H1 (cell line): ENCODE measurements at regions not wholly inside any gene's neighbourhood (a gene's known extent, or its start where the extent isn't known, plus 50 kb on each side); places are given as distances from the start of the nearest gene placed in this dataset.

ENCODE experiments used
- CTCF ChIA-PET: fragments of 300-600 bp; sonication (Branson Sonifier 250); formaldehyde crosslinking; loops from one replicate; lab custom pipeline; 2021; ENCODE audit not compliant: partially characterized antibody; lab: Charles Lee
- POLR2A ChIA-PET: fragments of 300-600 bp; sonication (Branson Sonifier 250); formaldehyde crosslinking; loops from one replicate; lab custom pipeline; 2021; ENCODE audit warnings: inconsistent platforms; ENCODE audit not compliant: partially characterized antibody; lab: Charles Lee
- DNase-seq, 2 experiments: peaks; one replicate each; pipeline versions ENCODE4 v3.0.0 to v3.0.0-alpha.2; 2010 to 2022; ENCODE audit warnings: low spot score in 2 of 2, low read depth in 1 of 2, mixed read lengths in 1 of 2
- FAIRE-seq: peaks from 2 replicates; lab custom pipeline; 2011; peaks lifted over from hg19 to GRCh38; lab: Jason Lieb, UNC
- H2AFZ ChIP-seq: 2 replicates; pipeline ENCODE4 v1.8.1; 2012; ENCODE audit warnings: low read length, inconsistent platforms
- H2AK5ac ChIP-seq: 2 replicates; pipeline ENCODE4 v1.6.1; 2013; ENCODE audit warnings: low read depth, low read length
- H2BK120ac ChIP-seq: replicated peaks from 2 replicates; pipeline ENCODE3; 2013; ENCODE audit warnings: low read depth, low read length, inconsistent platforms
- H2BK12ac ChIP-seq: 2 replicates; pipeline ENCODE4 v1.6.1; 2013; ENCODE audit warnings: low read depth, low read length
- H2BK15ac ChIP-seq: 2 replicates; pipeline ENCODE4 v1.6.1; 2013; ENCODE audit warnings: low read length
- H2BK20ac ChIP-seq: 2 replicates; pipeline ENCODE4 v1.6.1; 2013; ENCODE audit warnings: low read length
- H2BK5ac ChIP-seq: 2 replicates; pipeline ENCODE4 v1.6.1; 2013; ENCODE audit warnings: low read depth, low read length
- H3K14ac ChIP-seq: 2 replicates; pipeline ENCODE4 v1.6.1; 2013; ENCODE audit warnings: inconsistent platforms; ENCODE audit not compliant: insufficient read length
- H3K18ac ChIP-seq: 2 replicates; pipeline ENCODE4 v1.6.1; 2013; ENCODE audit warnings: low read length; ENCODE audit errors: extremely low read depth
- H3K23ac ChIP-seq: 2 replicates; pipeline ENCODE4 v1.6.1; 2013; ENCODE audit warnings: inconsistent platforms; ENCODE audit not compliant: insufficient read length
- H3K23me2 ChIP-seq: 2 replicates; pipeline ENCODE4 v1.6.1; 2013; ENCODE audit warnings: low read depth, low read length
- H3K27ac ChIP-seq: 2 replicates; pipeline ENCODE4 v1.6.1; 2011; ENCODE audit warnings: low read depth, low read length, inconsistent platforms
- H3K27me3 ChIP-seq, 4 experiments: replicated peaks in 1 of 4; 1 replicate in 1 of 4; 2 replicates in 3 of 4; pipeline versions ENCODE4 v1.6.1 to v1.8.1; 2011 to 2013; ENCODE audit warnings: low read length in 3 of 4, mild to moderate bottlenecking in 3 of 4, inconsistent platforms in 2 of 4, mixed read lengths in 2 of 4, moderate library complexity in 1 of 4; ENCODE audit not compliant: control insufficient read depth in 3 of 4, insufficient read depth in 3 of 4; ENCODE audit errors: extremely low read depth in 1 of 4
- H3K36me3 ChIP-seq, 4 experiments: 2 replicates each; pipeline versions ENCODE4 v1.6.1 to v1.8.1; 2011 to 2013; ENCODE audit warnings: mild to moderate bottlenecking in 4 of 4, low read length in 3 of 4, moderate library complexity in 2 of 4, control low read depth in 1 of 4, inconsistent platforms in 1 of 4; ENCODE audit not compliant: insufficient read depth in 4 of 4, control insufficient read depth in 2 of 4
- H3K4ac ChIP-seq: replicated peaks from 2 replicates; pipeline ENCODE3; 2013; ENCODE audit warnings: low read length, low read depth, mixed read lengths, inconsistent platforms; ENCODE audit not compliant: insufficient read length
- H3K4me1 ChIP-seq, 4 experiments: replicated peaks in 1 of 4; 1 replicate in 1 of 4; 2 replicates in 3 of 4; pipeline versions ENCODE4 v1.6.1 to v1.8.1; 2011 to 2013; ENCODE audit warnings: low read length in 3 of 4, inconsistent platforms in 2 of 4, mixed read lengths in 1 of 4; ENCODE audit not compliant: insufficient read depth in 4 of 4, control insufficient read depth in 3 of 4
- H3K4me2 ChIP-seq, 2 experiments: 2 replicates each; pipeline versions ENCODE4 v1.6.1 to v1.8.1; 2011 to 2013; ENCODE audit warnings: low read depth in 2 of 2, low read length in 2 of 2, control low read depth in 1 of 2, inconsistent platforms in 1 of 2, mild to moderate bottlenecking in 1 of 2; ENCODE audit not compliant: insufficient read depth in 1 of 2
- H3K4me3 ChIP-seq, 4 experiments: fragments of 200-600, 300-600 bp in 1 of 4; sonication (generic), shearing (Covaris generic), sonication (Bioruptor Twin) in 1 of 4; 2 replicates each; pipeline versions ENCODE4 v1.5.1 to v1.8.1; 2011 to 2016; ENCODE audit warnings: low read length in 4 of 4, low read depth in 3 of 4, control low read depth in 2 of 4, inconsistent platforms in 2 of 4, mild to moderate bottlenecking in 2 of 4, mixed read lengths in 1 of 4, moderate library complexity in 1 of 4; ENCODE audit not compliant: insufficient read depth in 2 of 4; ENCODE audit errors: extremely low read depth in 1 of 4
- H3K56ac ChIP-seq: replicated peaks from 2 replicates; pipeline ENCODE3; 2013; ENCODE audit warnings: low read depth, mild to moderate bottlenecking, mixed read lengths, low read length, inconsistent platforms; ENCODE audit not compliant: insufficient read length
- H3K79me1 ChIP-seq: 2 replicates; pipeline ENCODE4 v1.6.1; 2013; ENCODE audit warnings: low read depth, low read length, control low read depth
- H3K79me2 ChIP-seq, 2 experiments: 2 replicates each; pipeline versions ENCODE4 v1.6.1 to v1.8.1; 2012 to 2013; ENCODE audit warnings: low read length in 2 of 2, mild to moderate bottlenecking in 2 of 2, inconsistent platforms in 1 of 2; ENCODE audit not compliant: insufficient read depth in 2 of 2, control insufficient read depth in 1 of 2
- H3K9ac ChIP-seq, 4 experiments: replicated peaks in 1 of 4; 1 replicate in 1 of 4; 2 replicates in 3 of 4; pipeline versions ENCODE4 v1.6.1 to v1.8.1; 2011 to 2013; ENCODE audit warnings: low read depth in 3 of 4, low read length in 3 of 4, control low read depth in 2 of 4, mild to moderate bottlenecking in 2 of 4, moderate library complexity in 2 of 4, inconsistent platforms in 1 of 4; ENCODE audit errors: extremely low read depth in 1 of 4
- H3K9me3 ChIP-seq, 2 experiments: 2 replicates each; pipeline versions ENCODE4 v1.6.1 to v1.8.1; 2012 to 2013; ENCODE audit warnings: mild to moderate bottlenecking in 2 of 2, moderate library complexity in 2 of 2, control low read depth in 1 of 2, inconsistent platforms in 1 of 2, low read depth in 1 of 2, low read length in 1 of 2, mixed read lengths in 1 of 2; ENCODE audit not compliant: insufficient read depth in 2 of 2
- H4K20me1 ChIP-seq, 2 experiments: replicated peaks in 1 of 2; 2 replicates each; pipeline versions ENCODE3 to v1.8.1; 2011 to 2013; ENCODE audit warnings: inconsistent platforms in 2 of 2, low read length in 2 of 2, mild to moderate bottlenecking in 1 of 2; ENCODE audit not compliant: insufficient read depth in 2 of 2, control insufficient read depth in 1 of 2
- H4K5ac ChIP-seq: 2 replicates; pipeline ENCODE4 v1.6.1; 2013; ENCODE audit warnings: low read length, low read depth, mixed read lengths, inconsistent platforms; ENCODE audit not compliant: insufficient read length
- H4K8ac ChIP-seq: 2 replicates; pipeline ENCODE4 v1.8.0; 2013; ENCODE audit warnings: mild to moderate bottlenecking, moderate library complexity, low read length, inconsistent platforms; ENCODE audit not compliant: insufficient read depth; ENCODE audit errors: extremely low read depth
- H4K91ac ChIP-seq: replicated peaks from 2 replicates; pipeline ENCODE3; 2013; ENCODE audit warnings: low read length, mixed read lengths, inconsistent platforms; ENCODE audit not compliant: insufficient read length
- ATF2 ChIP-seq: IDR thresholded peaks from 2 replicates; pipeline ENCODE4 v1.6.1; 2012; ENCODE audit warnings: low read length, inconsistent platforms
- CHD2 ChIP-seq: IDR thresholded peaks from 2 replicates; pipeline ENCODE4 v1.6.1; 2012; ENCODE audit warnings: low read length, improper control_type of control experiment
- CREB1 ChIP-seq: IDR thresholded peaks from 2 replicates; pipeline ENCODE4 v1.6.1; 2012; ENCODE audit warnings: inconsistent platforms
- EP300 ChIP-seq, 2 experiments: IDR thresholded peaks; 1 replicate in 1 of 2; 2 replicates in 1 of 2; pipeline ENCODE4 v1.6.1; 2011 to 2012; ENCODE audit warnings: low read depth in 2 of 2, low read length in 2 of 2, mild to moderate bottlenecking in 2 of 2, borderline replicate concordance in 1 of 2, inconsistent platforms in 1 of 2, moderate library complexity in 1 of 2
- EZH2 ChIP-seq: fragments of 200-600 bp; sonication (generic); IDR thresholded peaks from 2 replicates; pipeline ENCODE4 v1.7.1; 2012; ENCODE audit warnings: low read depth, mild to moderate bottlenecking, moderate library complexity, low read length, inconsistent platforms; ENCODE audit not compliant: severe bottlenecking
- JUN ChIP-seq: IDR thresholded peaks from 2 replicates; pipeline ENCODE4 v1.6.1; 2011; ENCODE audit warnings: low read depth, mild to moderate bottlenecking, improper control_type of control experiment, low read length
- JUND ChIP-seq: IDR thresholded peaks from 2 replicates; pipeline ENCODE4 v1.6.1; 2011; ENCODE audit warnings: mild to moderate bottlenecking, improper control_type of control experiment, low read length
- RBBP5 ChIP-seq: IDR thresholded peaks from 2 replicates; pipeline ENCODE4 v1.7.1; 2012; ENCODE audit warnings: low read depth, mild to moderate bottlenecking, inconsistent platforms, low read length, moderate library complexity, borderline replicate concordance
- RNF2 ChIP-seq: fragments of 200-900, 300-1000 bp; sonication (generic); IDR thresholded peaks from 2 replicates; pipeline ENCODE4 v1.7.1; 2016; ENCODE audit warnings: borderline replicate concordance, low read depth, mild to moderate bottlenecking, antibody characterized with exemption, low read length; ENCODE audit not compliant: poor library complexity, severe bottlenecking; ENCODE audit errors: missing control alignments
- SP1 ChIP-seq: IDR thresholded peaks from 2 replicates; pipeline ENCODE4 v1.6.1; 2011; ENCODE audit warnings: low read depth, low read length
- SP4 ChIP-seq: IDR thresholded peaks from 2 replicates; pipeline ENCODE4 v1.6.1; 2012; ENCODE audit warnings: low read length, inconsistent platforms
- SRF ChIP-seq: IDR thresholded peaks from 2 replicates; pipeline ENCODE4 v1.6.1; 2011; ENCODE audit warnings: mild to moderate bottlenecking, low read depth, low read length, moderate library complexity
- TAF1 ChIP-seq: IDR thresholded peaks from 2 replicates; pipeline ENCODE4 v1.6.1; 2011; ENCODE audit warnings: mild to moderate bottlenecking, low read depth, low read length
- YY1 ChIP-seq: IDR thresholded peaks from 2 replicates; pipeline ENCODE4 v1.6.1; 2011; ENCODE audit warnings: low read depth, mild to moderate bottlenecking, low read length
- WGBS, 2 experiments: shearing (Covaris generic) in 1 of 2; methylation state at CpG; one replicate each; pipeline versions ENCODE4 v1.1.6 to v1.1.7; 2013 to 2015; ENCODE audit warnings: low lambda C conversion rate in 2 of 2, mixed read lengths in 2 of 2, inconsistent platforms in 1 of 2, low coverage in 1 of 2, missing lambda C conversion rate in 1 of 2; ENCODE audit not compliant: insufficient replicate concordance in 2 of 2, insufficient coverage in 1 of 2, insufficient read length in 1 of 2; ENCODE audit errors: extremely low coverage in 1 of 2, missing lambda C conversion rate in 1 of 2; 5-methylcytosine and 5-hydroxymethylcytosine counted together

- Histone ChIP-seq H3K4me3 (no peak overlapping the region), H3K4ac (no peak overlapping the region), H3K36me3 (no peaks in the 10 kb centered on the region), H2BK12ac (no peak overlapping the region), H3K79me2 (no peaks in the 10 kb centered on the region), H2BK120ac (no peak overlapping the region), H3K27me3 (no peaks in the 10 kb centered on the region), H3K4me1 (no peaks in the 10 kb centered on the region), H3K23ac (no peak overlapping the region), H3K27ac (no peak overlapping the region), H2AFZ (no peak overlapping the region), H3K4me2 (no peak overlapping the region), H3K14ac (no peak overlapping the region), H3K56ac (no peak overlapping the region), H2AK5ac (no peak overlapping the region), H3K23me2 (no peaks in the 10 kb centered on the region), H2BK5ac (no peak overlapping the region), H4K20me1 (no peaks in the 10 kb centered on the region), H2BK15ac (no peak overlapping the region), H3K9ac (no peak overlapping the region), H4K91ac (no peak overlapping the region), H3K79me1 (no peaks in the 10 kb centered on the region), H3K18ac (no peak overlapping the region), H4K5ac (no peak overlapping the region), H2BK20ac (no peak overlapping the region), H3K9me3 (no peaks in the 10 kb centered on the region), H4K8ac (no peak overlapping the region)
- CTCF ChIA-PET, result interaction anchor here (0.8 to 1.2 kb wide), 3 partner anchors 16 to 373 kb away, joined by 3 to 5 read pairs (median 3); no protein-coding TSS in a partner anchor
- FAIRE-seq (no peak), DNase-seq (no peak)
- WGBS, 2 experiments, result 81% methylated on average over 2 of the region's 2 CpGs; no CpG with 5 or more reads in 1 of the 2 experiments
- POLR2A ChIA-PET, result no interaction called here
- no peak for TF ChIP-seq CREB1
- TF ChIP-seq CHD2, result no peak
- TF ChIP-seq JUND, result no peak
- no peak for TF ChIP-seq RBBP5
- no peak for TF ChIP-seq EP300 (IDR thresholded peaks at IDR 0.05; ENCODE audit: borderline replicate concordance in 1 of 2, low read depth in 2 of 2, low read length in 2 of 2)
- no peak for TF ChIP-seq EZH2
- TF ChIP-seq YY1, result no peak
- TF ChIP-seq TAF1, result no peak
- TF ChIP-seq RNF2, result no peak
- no peak for TF ChIP-seq SRF
- no peak for TF ChIP-seq SP1
- TF ChIP-seq SP4, result no peak
- no peak for TF ChIP-seq ATF2
- TF ChIP-seq JUN, result no peak
Measured at GRCh38 chr5:40405230-40405629, 274.5 kb upstream of the PTGER4 start.
